ENCODE measurements at regions not wholly inside any gene's neighbourhood (a gene's known extent, or its start where the extent isn't known, plus 50 kb on each side); places are given as distances from the start of the nearest gene placed in this dataset.

- no peak for TF ChIP-seq CTCF (conservative IDR thresholded peaks at IDR 0.05; ENCODE audit: low read depth, low read length)
- DNase-seq (ENCODE audit: low read depth): no peak
- no peak overlapping the region for H3K4me3 ChIP-seq (ENCODE audit: low read depth, low read length)
Measured at GRCh38 chr2:128781585-128782385, 463.1 kb upstream of the HS6ST1 start.

- no peak overlapping the region for H3K4me3 ChIP-seq (ENCODE audit: low read depth, low read length)
- TF ChIP-seq CTCF (conservative IDR thresholded peaks at IDR 0.05; ENCODE audit: low read depth, low read length): no peak
- DNase-seq (ENCODE audit: low read depth): no peak
Measured at GRCh38 chr2:128782411-128783192, 463.9 kb upstream of the HS6ST1 start.

- no peak for TF ChIP-seq CTCF (conservative IDR thresholded peaks at IDR 0.05; ENCODE audit: low read depth, low read length)
- H3K4me3 ChIP-seq (ENCODE audit: low read depth, low read length): no peak overlapping the region
- DNase-seq (ENCODE audit: low read depth): no peak
Measured at GRCh38 chr2:128783193-128783671, 464.6 kb upstream of the HS6ST1 start.

- no peak overlapping the region for H3K4me3 ChIP-seq (ENCODE audit: low read depth, low read length)
- no peak for TF ChIP-seq CTCF (conservative IDR thresholded peaks at IDR 0.05; ENCODE audit: low read depth, low read length)
- DNase-seq (ENCODE audit: low read depth): no peak
Measured at GRCh38 chr2:128783896-128784295, 465.2 kb upstream of the HS6ST1 start.

GRCh38 chr2:128784626-128785306, 466.1 kb upstream of the HS6ST1 start:
- no peak for DNase-seq (ENCODE audit: low read depth)

GRCh38 chr2:128786316-128786715, 467.6 kb upstream of the HS6ST1 start:
- no peak for TF ChIP-seq CTCF (conservative IDR thresholded peaks at IDR 0.05; ENCODE audit: low read depth, low read length)
- DNase-seq (ENCODE audit: low read depth): no peak
- no peak overlapping the region for H3K4me3 ChIP-seq (ENCODE audit: low read depth, low read length)

More at GRCh38 chr2:128784626-128785306, 466.1 kb upstream of the HS6ST1 start:
- no peak overlapping the region for H3K4me3 ChIP-seq (ENCODE audit: low read depth, low read length)
- TF ChIP-seq CTCF (conservative IDR thresholded peaks at IDR 0.05; ENCODE audit: low read depth, low read length): no peak

Measured in choroid plexus epithelial cell (primary cell).